GM18499 (cell line): ENCODE measurements at regions not wholly inside any gene's neighbourhood (a gene's known extent, or its start where the extent isn't known, plus 50 kb on each side); places are given as distances from the start of the nearest gene placed in this dataset.
"Not testable (repeated sequence)": the region's sequence is repeated elsewhere in the genome, so short reads cannot be mapped to it uniquely, and the experiment has no call there.

Experiments used
- ATAC-seq: cut with Tn5 transposase; IDR thresholded peaks from one replicate; pipeline ENCODE4 v1.9.1; 2021; ENCODE audit warnings: moderate number of reproducible peaks; ENCODE audit not compliant: insufficient read depth, unreplicated experiment

GRCh38 chr11:81673001-81673400 lies 1060.7 kb downstream of the FAM181B start:
- ATAC-seq = no peak

- no peak for ATAC-seq
Observed at GRCh38 chr11:81669935-81670543, 1063.6 kb downstream of the FAM181B start.

- peak; percentile 70 for ATAC-seq
Observed at GRCh38 chr11:81658722-81659121, 1074.9 kb downstream of the FAM181B start.

GRCh38 chr11:81655351-81655750 lies 1078.3 kb downstream of the FAM181B start:
- ATAC-seq = no peak

GRCh38 chr11:81647374-81647773 lies 1086.3 kb downstream of the FAM181B start:
- no peak for ATAC-seq

GRCh38 chr11:81644239-81644840 lies 1089.3 kb downstream of the FAM181B start:
- peak; percentile 88 for ATAC-seq

- no peak for ATAC-seq
Observed at GRCh38 chr11:81634483-81634882, 1099.2 kb downstream of the FAM181B start.

- ATAC-seq = no peak
Observed at GRCh38 chr11:81602508-81602907, 1131.2 kb downstream of the FAM181B start.

- ATAC-seq = no peak
Observed at GRCh38 chr11:81596704-81597103, 1137.0 kb downstream of the FAM181B start.

GRCh38 chr11:81585390-81585933 lies 1148.2 kb downstream of the FAM181B start:
- ATAC-seq = no peak

- no peak for ATAC-seq
Observed at GRCh38 chr11:81579339-81579738, 1154.3 kb downstream of the FAM181B start.

GRCh38 chr11:81578571-81578970 lies 1155.1 kb downstream of the FAM181B start:
- no peak for ATAC-seq

GRCh38 chr11:81574301-81574700 lies 1159.4 kb downstream of the FAM181B start:
- no peak for ATAC-seq

- no peak for ATAC-seq
Observed at GRCh38 chr11:81573367-81573766, 1160.3 kb downstream of the FAM181B start.

GRCh38 chr11:81570669-81571068 lies 1163.0 kb downstream of the FAM181B start:
- no peak for ATAC-seq

- ATAC-seq = no peak
Observed at GRCh38 chr11:81569999-81570398, 1163.7 kb downstream of the FAM181B start.

- ATAC-seq = no peak
Observed at GRCh38 chr11:81568918-81569317, 1164.7 kb downstream of the FAM181B start.

GRCh38 chr11:81548123-81548522 lies 1185.5 kb downstream of the FAM181B start:
- no peak for ATAC-seq

- not testable (repeated sequence) for ATAC-seq
Observed at GRCh38 chr11:81539806-81540205, 1193.9 kb downstream of the FAM181B start.

GRCh38 chr11:81515566-81515965 lies 1218.1 kb downstream of the FAM181B start:
- no peak for ATAC-seq

- ATAC-seq = no peak
Observed at GRCh38 chr11:81497202-81497804, 1236.4 kb downstream of the FAM181B start.

- no peak for ATAC-seq
Observed at GRCh38 chr11:81496601-81497000, 1237.1 kb downstream of the FAM181B start.
